ENCODE measurements at regions not wholly inside any gene's neighbourhood (a gene's known extent, or its start where the extent isn't known, plus 50 kb on each side); places are given as distances from the start of the nearest gene placed in this dataset.
A peak's percentile ranks its signal among the peaks of the same experiment; 100 is the strongest.

GRCh38 chr12:85516039-85516438 lies 236.0 kb downstream of the ALX1 start:
- DNase-seq: no peak

- no peak for DNase-seq
Measured at GRCh38 chr12:85516667-85517325, 236.8 kb downstream of the ALX1 start.

DNA sequence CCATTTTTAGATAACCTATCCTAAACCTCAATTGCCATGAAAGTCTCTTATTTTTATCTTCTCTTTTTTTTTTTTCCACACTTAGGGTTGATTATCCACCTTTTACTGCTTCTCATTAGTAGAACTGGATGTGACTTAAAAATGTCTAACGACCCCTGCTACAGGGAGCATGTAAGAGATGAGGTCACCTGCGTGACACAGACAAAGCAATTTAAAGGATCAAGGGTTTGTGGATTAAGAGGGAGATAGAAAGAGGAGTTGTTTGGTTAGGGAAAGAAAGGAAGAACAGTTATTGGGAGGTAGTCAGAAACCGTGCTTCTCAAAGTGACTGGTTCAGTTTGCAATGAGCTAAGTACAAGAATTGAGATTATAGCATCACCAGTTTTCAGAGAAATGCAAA lies 239.1 kb downstream of the ALX1 start:
- DNase-seq: no peak

DNA sequence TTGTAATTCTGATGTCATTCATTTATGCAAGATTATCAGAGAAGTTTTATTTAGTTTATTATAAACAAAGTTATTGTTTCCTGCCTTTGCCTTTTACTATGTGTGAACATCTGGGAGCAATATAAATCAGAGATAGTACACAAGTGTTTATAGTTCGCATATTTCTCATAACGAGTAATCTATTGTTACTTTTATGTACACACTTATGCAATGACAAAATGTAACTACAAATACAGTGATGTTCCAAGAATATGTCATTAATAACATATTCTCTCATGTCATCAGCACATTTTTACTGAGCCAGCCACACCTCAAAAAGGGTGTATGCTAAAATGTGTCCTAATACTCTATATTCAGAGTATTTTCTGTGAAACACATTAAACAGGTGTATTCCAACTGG lies 243.2 kb downstream of the ALX1 start:
- DNase-seq: no peak

GRCh38 chr12:85527192-85527591 lies 247.2 kb downstream of the ALX1 start:
- no peak for DNase-seq

DNA sequence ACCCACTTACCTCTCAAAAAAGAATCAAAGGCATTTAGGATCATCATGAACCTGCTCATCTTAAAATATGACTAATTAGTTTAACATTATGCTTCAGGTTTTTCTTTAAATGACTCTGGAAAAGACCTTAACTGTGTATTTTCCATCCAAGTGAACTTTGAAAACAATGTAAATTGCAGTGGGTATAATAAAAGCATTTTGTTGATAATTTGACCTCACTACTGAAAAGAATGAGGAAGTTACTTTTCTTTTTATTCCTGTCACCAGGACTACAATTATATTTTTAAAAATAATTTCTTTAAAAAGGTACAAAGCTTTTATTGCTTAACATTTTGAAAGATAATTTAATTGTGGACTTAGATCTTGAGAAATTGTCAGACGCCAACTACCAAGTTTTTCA lies 249.9 kb downstream of the ALX1 start:
- DNase-seq: no peak

GRCh38 chr12:85530456-85530855 lies 250.4 kb downstream of the ALX1 start:
- DNase-seq: no peak

DNA sequence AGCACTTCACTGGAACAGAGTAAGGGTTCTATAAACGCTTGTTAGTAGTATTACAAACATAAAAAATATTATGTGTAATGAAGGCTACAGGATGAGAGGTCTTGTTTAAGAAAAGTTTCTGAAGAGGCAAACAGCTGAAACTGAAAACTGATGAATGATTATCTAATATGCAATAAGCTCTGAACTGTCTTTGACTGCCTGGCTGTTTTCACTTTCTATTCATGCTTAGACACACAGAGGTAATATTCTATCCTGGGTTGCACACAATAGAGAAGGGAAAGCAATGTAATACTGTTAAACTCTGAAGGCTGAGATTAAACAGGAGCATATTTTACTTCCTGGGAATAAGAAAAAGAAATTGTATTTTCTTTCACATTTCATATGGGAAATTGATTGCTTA lies 251.3 kb downstream of the ALX1 start:
- DNase-seq: no peak

DNA sequence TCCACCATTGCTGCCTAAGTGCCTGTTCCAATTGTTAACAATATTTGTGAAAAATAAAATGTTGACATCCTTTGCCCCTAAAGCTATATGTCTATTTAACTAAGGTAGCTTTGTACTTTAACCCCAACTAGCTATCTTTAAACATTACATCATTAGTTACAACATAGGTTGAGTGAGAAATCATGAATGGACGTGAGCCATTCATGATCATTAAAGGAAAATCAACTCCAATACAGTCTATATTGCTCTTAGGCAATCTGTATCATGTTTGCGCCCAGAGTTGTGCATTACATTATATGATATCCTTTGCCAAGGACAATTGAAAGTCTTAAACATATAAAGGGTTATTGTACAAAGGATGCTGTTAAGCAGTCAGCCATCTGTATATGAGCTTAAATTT lies 269.6 kb downstream of the ALX1 start:
- DNase-seq: no peak

- no peak for DNase-seq
Measured at GRCh38 chr12:85550924-85551323, 270.9 kb downstream of the ALX1 start.

DNA sequence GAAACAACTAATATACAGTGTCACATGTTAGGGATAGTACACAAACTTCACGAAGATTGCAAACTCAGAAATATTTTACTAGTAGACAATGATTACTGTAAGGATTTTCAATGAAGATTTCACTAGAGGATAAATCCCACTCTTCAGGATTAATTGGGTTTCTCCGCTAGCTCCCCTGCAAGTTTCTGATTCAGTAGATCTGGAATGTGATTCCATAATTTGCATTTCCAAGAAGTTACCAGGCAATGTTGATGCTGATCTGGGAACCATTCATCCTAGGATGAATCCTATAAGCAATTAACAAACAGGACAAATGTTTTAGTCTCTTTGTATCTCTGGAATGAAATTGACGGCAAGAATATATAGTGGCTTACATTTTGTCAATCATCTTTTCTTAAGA lies 272.4 kb downstream of the ALX1 start:
- no peak for DNase-seq

- DNase-seq: no peak
Measured at GRCh38 chr12:85557850-85558249, 277.8 kb downstream of the ALX1 start.

DNA sequence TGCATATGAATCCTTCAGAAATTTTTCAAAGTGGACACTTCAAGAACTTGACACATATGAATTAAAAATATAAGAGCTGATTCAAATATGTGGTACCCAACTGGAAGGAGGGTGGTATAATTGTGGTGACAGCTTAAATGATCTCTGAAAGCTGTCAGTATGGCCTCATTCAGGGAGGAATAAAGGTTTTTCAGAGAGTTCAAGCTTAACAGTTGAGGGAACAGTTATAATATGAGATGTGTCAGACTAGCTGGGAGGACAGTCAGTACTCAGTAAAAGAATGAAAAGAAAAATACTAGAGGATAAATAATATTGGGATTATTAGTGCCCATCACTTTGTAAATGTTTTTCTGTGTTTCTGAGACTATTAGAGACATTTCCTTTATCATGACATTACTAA lies 277.5 kb downstream of the RASSF9 start:
- no peak for DNase-seq

GRCh38 chr12:85559127-85559526 lies 277.1 kb downstream of the RASSF9 start:
- DNase-seq: no peak

GRCh38 chr12:85559536-85559935 lies 276.7 kb downstream of the RASSF9 start:
- no peak for DNase-seq

GRCh38 chr12:85562765-85563164 lies 273.4 kb downstream of the RASSF9 start:
- no peak for DNase-seq

DNA sequence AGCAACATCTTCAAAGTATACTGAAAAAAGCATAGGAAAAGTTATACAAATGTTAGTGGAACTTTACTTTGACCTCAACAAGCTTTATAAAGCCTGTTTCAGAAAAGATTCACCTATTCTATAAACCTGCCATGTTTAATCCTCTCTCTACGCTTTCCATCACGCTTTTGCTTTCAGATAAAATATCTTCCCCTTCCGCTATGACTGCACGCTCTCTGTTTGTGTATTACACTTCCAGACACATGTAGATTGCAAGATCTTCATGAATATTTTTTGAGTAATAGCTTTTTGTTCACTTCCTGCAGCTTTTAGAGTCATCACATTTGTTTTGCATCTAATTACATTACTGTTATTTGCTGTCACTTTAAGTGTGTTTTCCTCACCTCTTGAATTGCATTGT lies 271.4 kb downstream of the RASSF9 start:
- DNase-seq: no peak

- no peak for DNase-seq
Measured at GRCh38 chr12:85568395-85569103, 267.7 kb downstream of the RASSF9 start.

GRCh38 chr12:85569261-85569660 lies 266.9 kb downstream of the RASSF9 start:
- DNase-seq: no peak

- DNase-seq: no peak
Measured at GRCh38 chr12:85572956-85573355, 263.3 kb downstream of the RASSF9 start.

- DNase-seq: no peak
Measured at GRCh38 chr12:85573635-85574214, 262.5 kb downstream of the RASSF9 start.

- no peak for DNase-seq
Measured at GRCh38 chr12:85574291-85574690, 261.9 kb downstream of the RASSF9 start.

DNA sequence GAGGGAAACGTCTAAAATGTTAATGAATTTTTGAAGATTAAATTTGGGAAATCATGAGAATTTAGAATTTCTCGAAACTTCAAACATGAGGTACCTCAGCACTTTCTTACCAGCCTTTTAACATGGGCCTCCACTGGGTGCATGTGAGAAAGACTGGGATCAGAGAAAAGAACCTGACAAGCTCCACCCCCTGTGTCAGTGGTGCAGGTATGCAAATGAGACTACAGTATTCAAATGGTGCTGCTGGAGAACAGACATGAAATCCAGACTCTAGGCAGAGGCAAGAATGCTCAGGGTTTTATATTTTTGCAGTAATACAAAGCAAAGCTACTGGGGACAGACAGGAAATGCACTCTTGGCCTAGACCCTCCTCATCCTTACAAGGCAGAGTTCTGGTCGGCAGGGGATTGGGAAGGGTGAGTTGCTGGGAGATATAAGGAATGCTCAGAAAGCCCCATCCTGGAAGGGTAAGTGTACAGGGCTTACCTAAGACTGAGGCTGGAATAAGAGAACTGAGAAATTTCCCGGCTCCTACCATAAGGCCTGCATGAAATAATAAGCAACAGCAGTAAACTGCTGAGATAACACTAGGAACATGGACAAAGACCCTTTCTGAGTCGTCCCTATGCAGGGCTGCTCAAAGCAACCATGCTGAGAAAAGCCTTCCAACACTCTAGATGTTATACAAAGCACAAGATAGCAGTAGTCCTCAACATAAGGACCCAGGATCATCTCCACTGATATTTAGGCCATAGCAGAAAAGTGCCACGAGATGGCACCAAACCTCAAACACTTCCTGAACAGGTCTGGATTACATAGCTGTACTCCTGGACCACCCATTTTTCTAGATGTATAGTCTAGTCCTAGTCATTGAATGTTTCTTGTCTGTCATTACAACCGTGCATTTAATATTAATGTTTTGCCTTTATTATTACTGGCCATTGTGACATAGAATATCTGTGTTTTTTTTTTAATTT lies 260.8 kb downstream of the RASSF9 start:
- DNase-seq: peak; percentile 35
